ENCODE measurements at regions not wholly inside any gene's neighbourhood (a gene's known extent, or its start where the extent isn't known, plus 50 kb on each side); places are given as distances from the start of the nearest gene placed in this dataset.
"Not testable (repeated sequence)": the region's sequence is repeated elsewhere in the genome, so short reads cannot be mapped to it uniquely, and the experiment has no call there.

DNA sequence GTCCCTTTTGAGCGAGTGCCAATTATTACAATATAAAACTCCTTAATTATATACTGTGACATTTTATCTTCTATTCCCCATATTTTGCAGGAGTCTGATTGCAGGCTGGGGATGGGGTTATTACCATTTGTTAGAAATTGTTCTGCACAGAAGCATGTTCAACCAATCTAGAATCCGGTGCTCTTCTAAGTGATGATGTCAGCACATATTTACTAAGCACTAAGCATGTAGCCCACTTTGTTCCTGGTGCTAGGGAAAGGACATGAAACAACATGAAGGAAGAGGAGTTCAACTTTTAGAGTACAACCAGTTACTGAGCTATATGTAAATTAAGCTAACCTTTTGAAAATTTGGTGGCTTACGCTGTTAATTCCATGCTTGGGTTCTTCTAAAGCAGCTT, 52.8 kb upstream of the IL1RAPL2 start:
- DNase-seq: no peak

- no peak for DNase-seq
Measured at GRCh38 chrX:104510801-104511200, 55.2 kb upstream of the IL1RAPL2 start.

- DNase-seq: no peak
Measured at GRCh38 chrX:104502460-104502859, 63.5 kb upstream of the IL1RAPL2 start.

- DNase-seq: no peak
Measured at GRCh38 chrX:104488811-104489210, 77.2 kb upstream of the IL1RAPL2 start.

- DNase-seq: no peak
Measured at GRCh38 chrX:104486691-104487090, 79.3 kb upstream of the IL1RAPL2 start.

DNA sequence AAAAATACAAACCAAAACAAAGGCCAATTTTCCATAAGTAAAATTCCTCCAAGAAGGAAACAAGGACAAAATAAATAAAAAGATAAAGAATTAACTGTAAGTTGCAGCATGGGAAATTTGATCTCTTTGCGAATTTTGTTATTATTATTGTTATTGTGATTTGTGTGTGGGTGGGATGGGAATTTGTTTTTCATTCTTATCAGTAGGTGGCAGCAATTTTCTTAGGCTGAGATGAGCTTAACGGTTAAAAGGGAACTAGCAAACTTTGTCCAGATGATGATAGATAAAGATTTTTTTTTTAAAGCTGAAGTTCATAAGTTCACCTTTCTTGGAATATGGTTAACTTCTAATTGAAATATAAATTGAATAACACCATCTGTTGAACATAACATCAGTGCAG, 83.2 kb upstream of the IL1RAPL2 start:
- DNase-seq: no peak

DNA sequence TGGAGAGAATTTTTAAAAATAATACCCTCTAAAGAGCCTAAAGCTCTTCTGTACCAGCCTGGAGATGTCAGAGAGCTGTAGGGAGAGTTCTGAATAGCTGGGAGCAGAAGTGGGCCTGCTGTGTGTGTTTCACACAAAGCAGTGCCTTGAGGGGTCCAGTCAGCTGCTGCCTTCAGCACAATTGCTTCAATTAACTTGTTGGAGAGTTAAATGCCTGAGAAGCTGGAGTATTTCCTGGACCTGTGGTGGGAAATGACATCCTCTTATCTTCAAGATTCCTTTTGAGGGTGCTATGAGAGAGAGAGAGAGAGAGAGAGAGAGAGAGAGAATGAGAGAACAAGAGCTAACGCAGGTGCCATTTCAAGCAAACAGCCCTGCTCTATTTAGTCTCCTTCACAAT, 96.2 kb upstream of the IL1RAPL2 start:
- no peak for DNase-seq

DNA sequence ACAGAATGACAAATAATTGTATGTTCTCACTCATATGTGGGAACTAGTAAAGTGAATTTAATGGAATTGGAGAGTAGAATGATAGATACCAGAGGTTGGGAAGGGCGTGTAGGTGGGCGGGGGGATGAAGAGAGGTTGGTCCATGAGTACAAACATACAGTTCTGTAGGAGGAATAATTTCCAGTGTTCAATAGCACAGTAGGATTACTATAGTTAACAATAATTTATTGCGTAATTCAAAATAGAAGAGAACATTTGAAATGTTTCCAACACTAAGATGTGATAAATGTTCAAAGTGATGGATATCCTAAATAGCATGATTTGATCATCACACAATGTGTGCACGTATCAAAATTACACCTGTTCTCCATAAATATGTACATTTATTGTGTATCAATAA, 106.2 kb upstream of the IL1RAPL2 start:
- DNase-seq: no peak

DNA sequence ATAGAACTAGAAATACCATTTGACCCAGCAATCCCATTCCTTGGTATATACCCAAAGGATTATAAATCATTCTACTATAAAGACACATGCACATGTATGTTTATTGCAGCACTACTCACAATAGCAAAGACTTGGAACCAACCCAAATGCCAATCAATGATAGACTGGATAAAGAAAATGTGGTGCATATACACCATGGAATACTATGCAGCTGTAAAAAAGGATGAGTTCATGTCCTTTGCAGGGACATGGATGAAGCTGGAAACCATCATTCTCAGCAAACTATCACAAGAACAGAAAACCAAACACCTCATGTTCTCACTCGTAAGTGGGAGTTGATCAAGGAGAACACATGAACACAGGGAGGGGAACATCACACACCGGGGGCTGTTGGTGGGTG, 108.9 kb upstream of the IL1RAPL2 start:
- DNase-seq: not testable (repeated sequence)

GRCh38 chrX:104450316-104450715, 115.7 kb upstream of the IL1RAPL2 start:
- no peak for DNase-seq

GRCh38 chrX:104445591-104445990, 120.4 kb upstream of the IL1RAPL2 start:
- no peak for DNase-seq

DNA sequence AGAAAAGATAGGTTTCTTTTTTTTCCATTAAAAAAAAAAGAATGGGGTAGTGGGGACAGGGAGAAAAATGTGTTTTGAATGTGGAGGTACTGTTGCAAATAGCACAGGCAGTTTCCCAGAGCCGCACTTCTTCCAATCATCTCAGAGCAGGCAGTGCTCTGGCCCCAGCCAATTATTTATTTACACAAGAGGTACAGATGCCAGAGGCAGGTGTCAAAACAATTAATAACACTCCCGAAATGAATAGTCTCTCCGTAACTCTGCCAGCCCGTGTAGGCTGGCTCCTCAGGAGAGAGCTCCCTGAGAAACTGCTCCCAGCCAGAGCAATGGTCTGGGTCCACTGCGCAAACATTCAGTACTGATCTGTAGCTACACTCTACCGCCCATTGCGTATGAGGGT, 130.8 kb upstream of the IL1RAPL2 start:
- DNase-seq: no peak

GRCh38 chrX:104432321-104432720, 133.7 kb upstream of the IL1RAPL2 start:
- DNase-seq: no peak

DNA sequence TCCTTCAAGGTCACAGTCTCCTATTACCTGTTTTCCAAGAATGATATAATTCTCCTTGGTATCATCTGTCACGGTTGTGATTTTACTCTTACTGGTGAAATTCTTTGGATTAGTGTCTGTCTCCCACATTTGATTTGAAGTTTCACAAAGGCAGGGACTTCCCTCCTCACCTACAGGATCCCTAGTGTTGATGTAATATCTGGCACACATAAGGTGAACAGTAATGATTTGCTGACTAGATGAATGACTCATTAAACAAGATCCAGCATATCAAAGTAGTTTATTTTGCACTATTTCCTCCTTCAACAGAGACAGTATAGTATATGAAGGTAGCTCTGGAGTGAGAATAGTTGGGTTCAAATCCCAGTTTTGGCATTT, 135.3 kb upstream of the IL1RAPL2 start:
- DNase-seq: no peak

- DNase-seq: no peak
Measured at GRCh38 chrX:104430072-104430741, 135.8 kb upstream of the IL1RAPL2 start.

DNA sequence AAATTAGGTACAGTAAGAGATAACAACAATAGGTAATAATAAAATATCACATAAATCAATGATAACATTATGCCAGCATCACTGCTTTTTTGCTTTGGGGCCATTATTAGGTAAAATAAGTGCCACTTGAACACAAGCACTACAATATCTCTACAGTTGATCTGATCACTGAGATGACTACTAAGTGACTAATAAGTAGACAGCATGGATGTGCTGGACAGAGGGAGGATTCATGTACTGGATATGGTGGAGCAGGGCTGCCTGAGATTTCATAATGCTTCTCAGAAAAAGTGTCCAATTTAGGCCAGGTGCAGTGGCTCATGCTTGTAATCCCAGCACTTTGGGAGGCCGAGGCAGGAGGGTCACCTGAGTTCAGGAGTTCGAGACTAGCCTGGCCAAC, 137.8 kb upstream of the IL1RAPL2 start:
- no peak for DNase-seq

- DNase-seq: no peak
Measured at GRCh38 chrX:104427693-104428092, 138.3 kb upstream of the IL1RAPL2 start.

DNA sequence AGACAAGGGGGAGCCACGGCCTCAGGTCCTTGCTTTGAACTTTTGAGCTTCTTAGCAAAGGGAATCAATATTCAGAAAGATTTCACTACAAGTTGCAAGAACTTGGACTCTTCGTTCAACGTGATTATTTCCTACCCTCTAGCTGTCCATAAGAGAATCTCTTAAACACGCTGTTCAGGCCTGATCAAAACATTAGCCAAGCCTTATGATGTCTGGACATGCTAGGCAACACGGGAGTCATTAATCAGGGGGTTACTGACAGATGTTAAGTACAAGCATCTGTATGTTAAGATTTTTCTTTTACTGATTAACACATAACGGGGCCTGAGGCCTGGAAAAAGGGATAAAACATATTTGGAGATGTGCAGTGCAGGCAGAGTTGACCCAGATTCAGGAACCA, 138.9 kb upstream of the IL1RAPL2 start:
- no peak for DNase-seq

DNA sequence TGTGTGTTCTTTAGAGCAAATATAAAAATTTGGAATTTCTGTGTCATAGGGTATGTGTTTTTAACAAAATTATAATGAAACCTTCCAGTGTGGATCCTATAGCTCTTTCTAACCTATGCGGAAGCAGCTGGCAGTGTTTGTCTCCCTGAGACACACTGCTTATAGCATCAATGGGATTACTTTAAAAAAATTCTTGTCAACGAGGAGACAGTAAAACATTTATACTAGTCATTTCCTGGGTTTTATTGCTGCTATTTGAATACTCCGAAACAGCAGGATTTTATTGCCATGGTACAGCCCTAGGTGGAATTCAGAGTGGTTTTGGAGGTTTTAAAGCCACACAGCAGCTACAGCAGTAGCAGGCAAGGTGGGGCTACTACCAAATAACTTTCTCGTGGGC, 145.1 kb upstream of the IL1RAPL2 start:
- no peak for DNase-seq

GRCh38 chrX:104419926-104420325, 146.1 kb upstream of the IL1RAPL2 start:
- DNase-seq: no peak

GRCh38 chrX:104419211-104419610, 146.8 kb upstream of the IL1RAPL2 start:
- no peak for DNase-seq

DNA sequence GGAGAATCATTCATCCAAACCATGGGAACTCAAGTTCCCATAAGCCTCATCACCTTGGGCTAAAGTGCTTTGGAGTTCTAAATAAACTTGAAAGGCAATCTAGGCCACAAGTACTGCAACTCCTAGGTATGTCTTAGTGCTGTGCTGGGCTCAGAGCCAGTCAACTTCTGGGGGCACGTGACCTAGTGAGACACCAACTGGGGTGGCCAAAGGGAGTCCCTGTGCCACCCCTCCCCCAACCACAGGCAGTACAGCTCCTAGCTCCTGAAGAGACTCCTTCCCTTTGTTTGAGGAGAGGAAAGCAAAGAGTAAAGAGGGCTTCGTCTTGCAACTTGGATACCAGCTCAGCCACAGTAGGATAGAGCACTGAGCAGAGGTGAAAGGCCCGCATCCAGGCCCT, 154.2 kb upstream of the IL1RAPL2 start:
- DNase-seq: no peak

DNA sequence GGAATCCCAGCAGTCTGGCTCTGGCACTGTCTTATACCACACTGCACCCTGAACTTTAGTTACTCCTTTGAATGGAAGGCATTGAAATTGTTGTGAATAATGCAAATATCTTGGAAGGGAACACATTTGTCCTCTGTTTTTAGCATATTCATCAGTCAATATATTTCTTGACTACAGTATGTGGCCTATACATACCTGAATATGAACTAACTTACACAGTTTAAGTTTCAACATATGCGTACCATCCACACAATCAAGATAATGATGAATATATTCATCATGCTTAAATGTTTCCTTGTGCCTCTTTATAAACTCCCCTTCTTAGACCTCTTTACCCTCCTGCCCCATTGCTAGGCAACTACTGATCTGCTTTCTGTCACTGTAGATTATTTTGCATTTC, 145.7 kb upstream of the ESX1 start:
- DNase-seq: no peak

GRCh38 chrX:104392350-104392749, 137.6 kb upstream of the ESX1 start:
- no peak for DNase-seq

DNA sequence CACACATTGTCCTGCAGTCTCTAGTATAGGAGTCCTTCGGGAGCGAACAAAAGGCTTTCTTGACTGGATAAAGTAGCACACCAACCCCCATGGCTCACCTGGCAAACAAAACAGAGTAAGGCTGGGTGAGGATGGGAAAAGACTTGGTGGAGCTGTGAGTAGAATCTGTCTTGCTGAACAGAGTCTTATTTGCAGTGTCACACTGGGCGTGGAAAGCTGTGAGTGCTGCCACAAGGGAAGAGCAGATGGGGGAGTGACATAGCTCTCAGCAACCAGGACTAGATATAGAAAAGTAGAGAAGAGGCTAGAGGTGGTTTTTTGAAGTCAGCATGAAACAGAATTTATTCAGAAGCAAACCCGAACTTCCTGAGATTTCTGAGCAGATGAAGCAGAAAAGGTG, 137.2 kb upstream of the ESX1 start:
- no peak for DNase-seq

GRCh38 chrX:104376937-104377336, 122.2 kb upstream of the ESX1 start:
- no peak for DNase-seq
